A673 (cell line): ENCODE measurements at regions not wholly inside any gene's neighbourhood (a gene's known extent, or its start where the extent isn't known, plus 50 kb on each side); places are given as distances from the start of the nearest gene placed in this dataset.

ENCODE experiments used
- BruUV-seq: library from RNA; stranded (reverse); fragments of 400-500 nt; replicated peaks from 2 replicates; lab custom pipeline; 2021; lab: Mats Ljungman, UMichigan
- CTCF ChIA-PET: fragments of 300-600 bp; sonication (Branson Sonifier 250); formaldehyde crosslinking; loops from one replicate; lab custom pipeline; 2022; ENCODE audit warnings: antibody characterized with exemption; lab: Charles Lee
- POLR2A ChIA-PET: fragments of 300-600 bp; sonication (Branson Sonifier 250); formaldehyde crosslinking; loops from one replicate; lab custom pipeline; 2022; ENCODE audit warnings: antibody characterized with exemption; ENCODE audit not compliant: low non-redundant PET; lab: Charles Lee
- DNase-seq: peaks from one replicate; pipeline ENCODE4 v3.0.0-alpha.2; 2015; ENCODE audit warnings: low spot score
- H3K27ac ChIP-seq: fragments of 200-600 bp; sonication (generic); 2 replicates; pipeline ENCODE4 v1.5.1; 2016; ENCODE audit warnings: mixed run types, low read depth, mild to moderate bottlenecking, mixed read lengths, antibody characterized with exemption, low read length; ENCODE audit not compliant: poor library complexity, severe bottlenecking
- H3K27me3 ChIP-seq: fragments of 200-600 bp; sonication (generic); replicated peaks from 2 replicates; pipeline ENCODE4 v1.6.1; 2017; ENCODE audit warnings: mixed run types, low read depth, mild to moderate bottlenecking, mixed read lengths, antibody characterized with exemption, low read length; ENCODE audit not compliant: insufficient read depth, poor library complexity
- H3K36me3 ChIP-seq: fragments of 200-600 bp; sonication (generic); 2 replicates; pipeline ENCODE4 v1.6.1; 2016; ENCODE audit warnings: mixed run types, mild to moderate bottlenecking, mixed read lengths, antibody characterized with exemption, low read length; ENCODE audit not compliant: insufficient read depth, poor library complexity, severe bottlenecking
- H3K4me1 ChIP-seq: fragments of 200-600 bp; sonication (generic); 2 replicates; pipeline ENCODE4 v1.6.1; 2017; ENCODE audit warnings: mixed run types, mild to moderate bottlenecking, mixed read lengths, antibody characterized with exemption, low read length; ENCODE audit not compliant: insufficient read depth, poor library complexity, severe bottlenecking
- H3K4me3 ChIP-seq: fragments of 200-600 bp; sonication (generic); 2 replicates; pipeline ENCODE4 v1.5.1; 2016; ENCODE audit warnings: low read depth, mixed run types, mild to moderate bottlenecking, mixed read lengths, low read length; ENCODE audit not compliant: poor library complexity, severe bottlenecking
- H3K9me3 ChIP-seq: fragments of 200-600 bp; sonication (generic); 2 replicates; pipeline ENCODE4 v1.6.1; 2016; ENCODE audit warnings: mixed run types, low read depth, mild to moderate bottlenecking, mixed read lengths, antibody characterized with exemption, low read length; ENCODE audit not compliant: poor library complexity, severe bottlenecking
- CTCF ChIP-seq: fragments of 300-800, 200-600 bp; sonication (generic); conservative IDR thresholded peaks from 2 replicates; pipeline ENCODE4 v1.5.1; 2017; ENCODE audit warnings: low read depth, mild to moderate bottlenecking, antibody characterized with exemption, low read length, moderate library complexity, mixed read lengths
- EZH2 ChIP-seq: fragments of 200-600 bp; sonication (generic); IDR thresholded peaks from 2 replicates; pipeline ENCODE4 v1.6.1; 2017; ENCODE audit warnings: borderline replicate concordance, low read depth, mild to moderate bottlenecking, mixed read lengths, antibody characterized with exemption, low read length; ENCODE audit not compliant: poor library complexity, severe bottlenecking
- intact Hi-C: fragments of 100-400 bp; cut with micrococcal nuclease; formaldehyde crosslinking; loops from one replicate; pipeline ENCODE4 v1.10.0; 2022; ENCODE audit not compliant: unreplicated experiment

- intact Hi-C loops: no loop called here
- Histone ChIP-seq H3K4me1 (no peaks in the 10 kb centered on the region), H3K27ac (no peak overlapping the region), H3K4me3 (no peak overlapping the region), H3K9me3 (no peaks in the 10 kb centered on the region), H3K36me3 (no peaks in the 10 kb centered on the region), H3K27me3 (peaks cover 11% of the 10 kb centered on the region)
- POLR2A ChIA-PET: no interaction called here
- no TSS peak for BruUV-seq
- CTCF ChIA-PET: no interaction called here
- TF ChIP-seq CTCF (no peak), EZH2 (no peak)
- DNase-seq: no peak
Observed at GRCh38 chr18:1392865-1393734, 488.4 kb downstream of the ADCYAP1 start.

- Histone ChIP-seq H3K36me3 (no peaks in the 10 kb centered on the region), H3K4me1 (no peaks in the 10 kb centered on the region), H3K27ac (no peak overlapping the region), H3K27me3 (peaks cover 11% of the 10 kb centered on the region), H3K4me3 (no peak overlapping the region), H3K9me3 (no peaks in the 10 kb centered on the region)
- BruUV-seq: no TSS peak
- ChIA-PET POLR2A (no interaction called here), CTCF (no interaction called here)
- no peak for DNase-seq
- intact Hi-C loops: no loop called here
- no peak for TF ChIP-seq CTCF
- no peak for TF ChIP-seq EZH2
Observed at GRCh38 chr18:1393929-1394328, 489.3 kb downstream of the ADCYAP1 start.

- no peaks in the 10 kb centered on the region for H3K9me3 ChIP-seq
- intact Hi-C loops: no loop called here
- ChIA-PET CTCF (no interaction called here), POLR2A (no interaction called here)
- no peaks in the 10 kb centered on the region for H3K36me3 ChIP-seq
- H3K27ac ChIP-seq: no peak overlapping the region
- peaks cover 11% of the 10 kb centered on the region for H3K27me3 ChIP-seq
- no peak for DNase-seq
- BruUV-seq: no TSS peak
- no peaks in the 10 kb centered on the region for H3K4me1 ChIP-seq
- no peak overlapping the region for H3K4me3 ChIP-seq
- no peak for TF ChIP-seq CTCF
- TF ChIP-seq EZH2: no peak
Observed at GRCh38 chr18:1394426-1394825, 489.8 kb downstream of the ADCYAP1 start.
